Lung (tissue), 11 donors: ENCODE measurements at regions not wholly inside any gene's neighbourhood (a gene's known extent, or its start where the extent isn't known, plus 50 kb on each side); places are given as distances from the start of the nearest gene placed in this dataset.

Experiments used
- ATAC-seq: fragments of 200-7000 bp; cut with Tn5 transposase; one replicate; pipeline ENCODE4 v1.9.1; 2020; ENCODE audit warnings: moderate number of reproducible peaks; ENCODE audit not compliant: insufficient read depth, low FRiP score
- DNase-seq, 3 donors: peaks; one replicate each; pipeline ENCODE4 v3.0.0-alpha.2; 2013 to 2017
- H3K27ac ChIP-seq, 2 donors: one replicate each; pipeline ENCODE4 v1.5.1; 2013; ENCODE audit warnings: mild to moderate bottlenecking in 2 of 2, moderate library complexity in 2 of 2, control low read depth in 1 of 2, inconsistent platforms in 1 of 2, low read depth in 1 of 2, low read length in 1 of 2
- H3K27me3 ChIP-seq, 3 donors: one replicate each; pipeline ENCODE4 v1.5.1; 2013; ENCODE audit warnings: low read length in 2 of 3; ENCODE audit not compliant: control insufficient read depth in 3 of 3, insufficient read depth in 3 of 3
- H3K36me3 ChIP-seq, 4 donors: one replicate each; pipeline ENCODE4 v1.5.1; 2013; ENCODE audit warnings: low read length in 4 of 4, mild to moderate bottlenecking in 1 of 4, moderate library complexity in 1 of 4; ENCODE audit not compliant: control insufficient read depth in 4 of 4, insufficient read depth in 4 of 4
- H3K4me1 ChIP-seq, 5 donors: one replicate each; pipeline ENCODE4 v1.5.1; 2013; ENCODE audit warnings: low read length in 5 of 5, mild to moderate bottlenecking in 2 of 5, moderate library complexity in 1 of 5; ENCODE audit not compliant: control insufficient read depth in 5 of 5, insufficient read depth in 5 of 5
- H3K4me3 ChIP-seq: one replicate; pipeline ENCODE4 v1.5.1; 2013; ENCODE audit warnings: mild to moderate bottlenecking, control low read depth, moderate library complexity
- H3K9ac ChIP-seq, 2 donors: one replicate each; pipeline ENCODE4 v1.5.1; 2013; ENCODE audit warnings: low read length in 2 of 2, control low read depth in 1 of 2; ENCODE audit not compliant: insufficient read depth in 1 of 2
- H3K9me3 ChIP-seq, 4 donors: one replicate each; pipeline ENCODE4 v1.5.1; 2013; ENCODE audit warnings: low read length in 3 of 4, mild to moderate bottlenecking in 1 of 4, moderate library complexity in 1 of 4; ENCODE audit not compliant: control insufficient read depth in 4 of 4, insufficient read depth in 3 of 4
- CTCF ChIP-seq: IDR thresholded peaks from 2 replicates; pipeline ENCODE4 v1.5.1; 2012; ENCODE audit warnings: mild to moderate bottlenecking; ENCODE audit errors: control extremely low read depth, extremely low read depth
- WGBS, 2 donors: extraction: QIAGEN DNeasy Blood & Tissue Kit; methylation state at CpG; one replicate each; pipeline ENCODE4 v1.1.7; 2013; 5-methylcytosine and 5-hydroxymethylcytosine counted together
- donor health status: control.
- donor health status: control.
- donor health status: Bipolar disorder and iron deficiency.
- donor health status: healthy.
- donor health status: DM: yes; HTN: yes; CAD: no.

- peaks cover 0 to 2% (median 0%) of the 10 kb centered on the region in 4 donors for H3K9me3 ChIP-seq
- no peak overlapping the region for H3K4me3 ChIP-seq
- TF ChIP-seq CTCF = no peak
- no peak for ATAC-seq
- WGBS, 2 donors = 74 to 78% methylated on average over 3 of the region's 3 CpGs
- peak in 1 of 3 donors; percentile 15 for DNase-seq
- H3K4me1 ChIP-seq = no peaks in the 10 kb centered on the region
- no peaks in the 10 kb centered on the region for H3K27me3 ChIP-seq
- no peak overlapping the region for H3K9ac ChIP-seq
- no peaks in the 10 kb centered on the region for H3K36me3 ChIP-seq
- no peak overlapping the region for H3K27ac ChIP-seq
These were observed 296.3 kb upstream of the NPSR1 start for GRCh38 chr7:34361663-34362250.

- Histone ChIP-seq H3K9me3 (peaks cover 0 to 2% (median 0%) of the 10 kb centered on the region in 4 donors), H3K9ac (no peak overlapping the region), H3K4me3 (no peak overlapping the region), H3K4me1 (no peaks in the 10 kb centered on the region), H3K36me3 (no peaks in the 10 kb centered on the region), H3K27me3 (no peaks in the 10 kb centered on the region), H3K27ac (no peak overlapping the region)
- DNase-seq = no peak
- no peak for ATAC-seq
- WGBS, 2 donors = 67 to 81% methylated on average over 2 of the region's 2 CpGs
- no peak for TF ChIP-seq CTCF
These were observed 295.4 kb upstream of the NPSR1 start for GRCh38 chr7:34362621-34363020.

- Histone ChIP-seq H3K9ac (no peak overlapping the region), H3K36me3 (no peaks in the 10 kb centered on the region), H3K4me3 (no peak overlapping the region), H3K9me3 (peaks cover 0 to 2% (median 0%) of the 10 kb centered on the region in 4 donors), H3K4me1 (no peaks in the 10 kb centered on the region), H3K27ac (no peak overlapping the region), H3K27me3 (no peaks in the 10 kb centered on the region)
- ATAC-seq (no peak), DNase-seq (no peak)
- no peak for TF ChIP-seq CTCF
- 78% methylated on average over 2 of the region's 2 CpGs for WGBS, 2 donors
These were observed 293.9 kb upstream of the NPSR1 start for GRCh38 chr7:34364130-34364529.

- no peaks in the 10 kb centered on the region for H3K4me1 ChIP-seq
- DNase-seq = no peak
- no peaks in the 10 kb centered on the region for H3K27me3 ChIP-seq
- 85 to 93% methylated on average over 1 of the region's 1 CpG for WGBS, 2 donors
- peaks cover 0 to 2% (median 0%) of the 10 kb centered on the region in 4 donors for H3K9me3 ChIP-seq
- no peak for ATAC-seq
- no peak overlapping the region for H3K9ac ChIP-seq
- H3K36me3 ChIP-seq = no peaks in the 10 kb centered on the region
- no peak overlapping the region for H3K27ac ChIP-seq
- no peak overlapping the region for H3K4me3 ChIP-seq
- TF ChIP-seq CTCF = no peak
These were observed 293.0 kb upstream of the NPSR1 start for GRCh38 chr7:34365011-34365410.
